CD4-positive, alpha-beta T cell treated with Interleukin-6 for 4 hours (primary cell): ENCODE measurements at regions not wholly inside any gene's neighbourhood (a gene's known extent, or its start where the extent isn't known, plus 50 kb on each side); places are given as distances from the start of the nearest gene placed in this dataset.

Experiments
- DNase-seq: peaks from one replicate; pipeline ENCODE4 v3.0.0-alpha.2; 2020; ENCODE audit warnings: mixed read lengths

DNA sequence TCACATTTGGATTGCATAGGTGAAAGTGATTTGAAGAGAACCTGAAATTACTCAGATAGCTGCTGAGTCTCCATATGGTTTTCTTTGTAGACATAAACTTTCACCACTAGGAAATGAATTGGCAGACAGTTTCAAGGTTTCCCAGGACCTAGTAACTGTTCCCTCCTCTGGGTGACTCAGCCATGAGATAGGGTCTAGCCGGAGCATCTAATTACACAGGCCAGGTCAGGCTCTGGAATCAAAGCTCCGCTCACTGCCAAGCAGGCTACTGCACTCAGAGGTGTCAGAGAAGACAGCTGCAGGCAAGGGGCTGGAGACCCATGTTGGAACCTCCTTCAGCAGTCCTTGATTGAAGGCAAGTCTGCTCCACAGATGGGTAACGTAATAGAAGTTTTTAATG, 429.2 kb downstream of the TNS1 start:
- DNase-seq, result no peak

DNA sequence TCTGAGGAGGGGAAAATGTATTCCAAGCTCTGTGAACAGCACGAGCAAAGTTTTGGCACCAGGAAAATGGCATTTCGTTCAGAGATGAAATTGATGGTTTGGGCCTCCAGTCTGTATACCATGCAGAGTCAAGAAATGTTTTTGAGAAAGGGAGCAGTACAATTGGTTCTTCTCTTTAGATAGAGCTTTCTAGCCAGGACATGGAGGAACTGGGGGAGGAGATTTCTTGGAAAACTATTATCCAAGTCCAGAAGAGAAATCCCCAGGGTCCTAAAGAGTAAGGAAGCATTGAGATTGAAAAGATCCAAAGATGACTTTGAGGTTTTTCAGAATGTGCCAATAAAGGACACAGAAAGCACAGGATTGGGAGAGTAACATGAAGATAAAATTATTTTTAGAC, 432.4 kb downstream of the TNS1 start:
- DNase-seq, result no peak

DNA sequence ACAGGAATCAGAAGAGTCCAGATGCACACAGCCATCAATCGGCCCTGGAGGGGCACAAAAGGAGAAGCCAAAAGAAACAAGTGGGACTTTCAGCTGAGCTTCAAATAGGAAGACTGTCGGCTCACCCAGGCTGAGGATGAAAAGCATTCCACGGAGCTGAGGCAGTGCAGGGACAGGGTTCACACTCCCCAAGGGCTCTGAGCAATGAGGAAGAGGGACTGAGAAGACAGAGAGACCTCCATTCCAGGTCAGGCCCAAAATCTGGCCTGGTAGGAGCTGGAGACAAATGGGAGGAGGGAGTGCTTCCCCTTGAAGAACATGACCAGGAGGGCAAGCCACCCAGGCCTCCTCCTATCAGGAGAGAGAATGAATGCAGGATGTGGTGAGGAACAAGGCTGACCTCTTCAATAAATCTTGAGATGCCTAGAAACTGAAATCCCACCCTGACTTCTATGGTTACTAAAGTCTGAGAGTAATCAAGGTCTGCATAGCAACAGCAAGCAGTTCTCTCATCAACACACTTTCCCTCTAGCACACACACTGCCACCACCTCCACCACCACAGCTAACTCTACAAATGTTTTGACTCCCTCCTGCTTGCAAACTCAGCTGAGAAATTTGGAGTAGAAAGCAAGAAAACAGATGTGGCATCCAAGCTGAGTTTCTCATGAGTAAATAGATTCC, 434.4 kb downstream of the TNS1 start:
- DNase-seq, result no peak

DNA sequence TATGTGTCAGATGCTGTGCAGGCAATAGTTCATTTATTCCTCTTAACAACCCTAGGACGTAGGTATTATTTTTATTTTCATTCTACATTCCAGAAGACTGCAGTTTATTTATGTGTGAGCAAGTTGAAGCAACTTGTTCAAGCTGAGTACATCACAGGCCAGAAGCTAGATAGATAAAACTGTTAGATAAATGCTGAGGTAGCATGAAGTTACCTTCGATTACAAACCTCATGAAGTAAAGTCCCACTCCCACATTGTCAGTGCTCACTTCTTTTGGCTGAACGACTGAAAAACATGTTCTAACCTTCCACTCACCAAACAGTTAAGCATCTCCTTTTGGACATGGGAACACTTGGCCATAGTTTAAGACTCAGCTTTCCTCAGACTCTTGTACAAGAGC, 439.2 kb downstream of the TNS1 start:
- DNase-seq, result no peak

DNA sequence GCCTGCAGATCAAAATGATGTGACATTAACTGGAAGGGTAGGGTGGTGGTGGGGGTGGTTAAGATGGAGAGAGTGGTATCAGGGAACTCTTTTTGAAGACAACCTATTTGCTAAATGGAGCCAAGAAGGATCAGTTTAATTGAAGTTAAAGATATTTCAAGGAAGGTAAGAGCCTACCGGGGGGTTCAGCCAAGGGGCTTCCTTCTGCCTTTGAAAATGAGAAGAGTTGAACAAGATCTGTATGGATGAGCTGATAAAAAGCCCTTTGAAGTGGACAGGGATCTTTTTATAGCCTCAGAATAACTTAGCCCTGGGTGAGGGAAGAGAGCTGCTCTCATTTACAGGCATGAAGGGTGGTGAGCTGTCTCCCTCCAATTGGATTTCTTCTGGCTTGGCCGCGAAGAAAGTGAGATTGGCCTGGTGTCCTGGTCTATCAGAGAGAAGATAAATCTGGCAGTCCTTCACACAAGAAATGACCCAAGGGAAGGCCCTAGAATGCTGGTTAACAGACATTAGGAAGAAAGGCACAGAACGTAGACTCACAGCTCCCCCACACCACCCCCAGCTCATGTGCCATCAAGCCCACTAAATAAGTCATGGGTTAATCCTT, 439.8 kb downstream of the TNS1 start:
- DNase-seq, result no peak

DNA sequence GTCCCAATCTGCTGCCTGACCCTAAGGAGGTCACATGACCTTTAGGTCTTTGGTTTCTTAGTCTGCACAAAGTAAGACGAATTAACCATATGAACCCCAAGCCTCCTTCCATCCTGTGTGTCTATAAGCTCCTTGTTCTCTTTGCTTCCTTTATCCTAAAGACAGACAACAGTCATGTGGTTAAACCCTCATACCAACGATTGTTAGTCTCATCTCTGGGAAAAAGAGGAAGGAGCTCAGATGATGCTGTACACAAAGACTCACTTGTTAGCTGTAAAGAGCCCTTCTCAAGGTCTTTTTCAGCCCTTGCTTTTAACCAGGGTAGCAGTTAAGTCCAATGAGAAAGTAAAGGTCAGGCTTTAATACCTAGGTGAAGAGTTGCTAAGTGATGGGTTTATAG, 443.7 kb downstream of the TNS1 start:
- no peak for DNase-seq

DNA sequence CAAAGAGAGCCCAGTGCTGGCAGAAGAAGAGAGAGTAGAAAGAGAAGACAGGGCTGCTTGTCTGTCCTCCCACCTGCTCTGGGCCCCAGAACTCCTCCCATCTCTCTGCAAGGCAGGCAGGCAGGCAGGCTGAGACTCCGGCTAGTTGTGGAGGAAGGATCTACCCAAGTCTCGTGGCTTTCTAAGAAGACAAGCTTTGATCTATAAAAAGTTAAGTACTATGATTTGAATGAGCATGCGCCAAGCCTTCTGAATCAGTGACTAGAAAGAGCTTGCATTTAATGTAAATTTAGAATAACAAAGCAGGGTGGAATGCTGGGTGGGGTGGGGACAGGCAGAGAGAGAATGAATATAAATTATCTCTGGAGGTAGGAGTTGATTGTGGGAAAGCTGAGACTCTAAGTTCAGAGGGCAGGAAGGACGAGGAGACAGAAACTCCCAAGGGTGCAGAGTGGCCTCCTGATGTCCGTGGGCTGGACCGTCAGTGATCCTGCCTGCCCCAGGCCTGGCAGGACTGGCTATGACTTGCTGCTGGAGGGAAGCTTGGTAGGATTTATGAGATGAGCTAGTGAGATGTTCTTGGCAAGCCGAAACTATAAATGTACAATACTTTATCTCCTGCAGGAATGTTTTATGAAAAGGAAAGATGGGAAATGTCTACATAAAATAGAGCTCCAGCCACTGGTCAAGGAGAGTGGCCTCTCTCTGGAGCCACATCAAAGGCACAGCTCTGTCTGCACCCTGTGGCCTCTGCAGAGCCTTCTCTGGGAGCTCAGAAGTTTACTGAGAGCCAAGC, 447.5 kb downstream of the TNS1 start:
- DNase-seq, result no peak

DNA sequence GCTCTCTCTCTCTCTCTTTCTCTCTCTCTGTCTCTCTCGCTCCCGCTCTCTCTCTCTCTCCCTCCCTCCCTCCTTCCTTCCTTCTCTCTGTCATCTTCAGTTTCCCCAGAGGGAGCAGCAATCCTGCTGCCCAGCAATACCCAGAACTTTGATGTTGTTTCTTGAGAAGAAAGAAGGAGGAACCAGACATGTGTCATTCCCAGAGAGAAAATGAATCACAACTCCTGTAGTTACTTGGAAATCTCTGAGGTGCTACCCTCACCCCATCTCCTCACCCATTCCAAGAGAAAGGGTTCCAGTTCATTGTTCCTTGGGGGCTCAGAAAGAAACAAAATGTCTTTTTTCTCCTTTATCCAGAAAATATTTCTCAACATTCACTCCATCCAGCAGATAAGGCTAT, 449.1 kb downstream of the TNS1 start:
- DNase-seq, result no peak

DNA sequence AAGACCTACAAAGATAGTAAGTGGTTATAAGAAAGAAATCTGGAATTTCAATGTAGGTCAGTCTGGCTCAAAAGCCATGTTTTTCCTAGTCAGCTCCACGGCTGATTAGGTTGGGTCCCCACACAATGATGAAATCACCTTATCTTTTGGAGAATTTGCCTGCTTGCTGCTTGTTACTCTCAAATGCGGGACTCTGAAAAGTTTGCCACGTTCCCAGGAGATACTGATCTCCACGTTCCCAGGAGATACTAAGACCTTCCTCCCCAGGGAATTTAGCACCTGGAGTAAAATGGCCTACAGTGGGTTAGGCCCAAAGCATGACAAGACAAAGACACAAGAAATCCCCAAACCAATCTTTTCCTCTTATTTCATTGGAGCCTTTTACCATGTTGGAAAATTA, 449.6 kb downstream of the TNS1 start:
- no peak for DNase-seq

DNA sequence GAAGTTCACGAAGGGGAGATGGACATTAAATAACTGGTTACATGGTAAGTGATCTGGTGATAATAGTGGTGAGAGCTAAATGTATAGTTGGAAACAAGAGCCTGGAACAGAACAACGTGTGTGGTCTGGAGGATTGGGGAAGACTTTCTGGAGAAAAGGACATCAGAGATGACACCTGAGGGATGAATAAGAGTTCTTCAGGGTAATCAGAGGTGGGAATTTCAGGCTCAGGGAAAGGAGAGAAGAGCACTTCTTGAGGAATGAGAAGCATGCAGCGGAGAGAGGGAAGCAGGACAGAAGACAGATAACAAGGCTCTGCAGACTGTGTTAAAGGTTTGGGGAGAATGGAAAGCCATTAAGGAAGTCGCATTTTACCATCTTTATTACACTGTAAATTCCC, 450.7 kb downstream of the TNS1 start:
- DNase-seq, result no peak

DNA sequence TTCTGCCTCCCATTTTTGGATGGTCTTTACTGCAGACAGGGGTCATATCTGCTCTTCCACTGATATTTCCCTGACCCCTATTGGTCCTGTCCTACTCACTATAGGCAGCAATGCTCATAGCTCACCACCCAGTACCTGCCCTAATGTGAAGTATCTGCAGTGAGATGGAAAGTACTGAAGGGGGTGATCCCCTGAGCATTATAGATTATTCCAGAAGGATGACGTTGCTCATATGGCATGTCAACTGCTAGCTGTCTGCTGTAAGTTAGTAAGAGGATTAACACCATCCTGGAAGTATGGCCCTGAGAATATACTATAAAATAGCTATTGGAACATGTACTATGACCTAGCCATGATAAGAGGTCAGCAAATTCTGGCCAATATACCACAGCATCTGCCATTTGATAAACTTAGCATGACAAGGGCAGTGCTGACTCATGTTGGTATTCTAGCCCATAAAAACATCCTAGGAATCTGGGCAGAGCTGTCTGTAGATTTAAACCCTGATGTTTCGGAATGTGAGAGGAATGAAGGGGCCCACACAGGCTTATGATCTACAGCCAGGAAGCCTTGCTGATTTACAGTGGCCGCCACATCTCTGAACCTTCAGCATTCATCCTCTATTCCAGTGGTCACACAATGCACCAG, 451.4 kb downstream of the TNS1 start:
- DNase-seq, result no peak

DNA sequence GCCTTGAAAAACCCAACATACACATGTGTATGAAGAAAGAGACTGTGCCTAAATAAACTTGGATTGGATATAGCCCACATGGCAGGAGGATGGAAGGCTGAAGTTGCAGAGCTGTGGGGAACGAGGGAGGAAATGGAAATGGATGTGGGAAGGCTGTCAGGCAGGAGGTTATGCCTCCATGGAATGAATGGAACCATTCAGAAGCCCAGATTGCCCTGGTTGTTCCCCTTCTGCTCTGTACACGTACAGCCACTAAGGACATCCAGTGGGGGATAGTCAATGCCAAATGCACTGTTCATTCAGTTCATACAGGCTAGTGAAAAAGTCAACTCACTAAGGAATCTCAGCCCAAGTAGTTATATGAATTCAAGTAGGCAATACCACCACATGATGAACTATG, 463.7 kb downstream of the TNS1 start:
- no peak for DNase-seq

DNA sequence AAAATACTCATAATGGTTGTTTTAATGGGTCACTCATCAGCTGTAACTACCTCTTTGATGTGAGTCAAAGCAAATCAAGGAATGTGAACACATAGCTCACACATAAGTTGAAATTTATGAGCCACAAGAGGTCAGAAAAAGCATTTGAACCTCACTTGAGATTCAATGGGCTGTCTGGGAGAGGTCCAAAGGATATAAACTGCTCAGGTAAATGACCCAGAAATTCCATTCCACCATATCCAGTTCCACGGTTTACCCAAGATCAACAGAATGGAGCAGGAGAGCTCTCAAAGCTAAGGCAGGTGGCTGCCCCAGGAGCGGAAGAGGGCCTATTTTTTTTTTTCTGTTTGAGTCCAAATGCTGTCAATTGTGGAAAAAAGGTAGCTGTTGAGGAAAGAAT, 464.1 kb downstream of the TNS1 start:
- no peak for DNase-seq

DNA sequence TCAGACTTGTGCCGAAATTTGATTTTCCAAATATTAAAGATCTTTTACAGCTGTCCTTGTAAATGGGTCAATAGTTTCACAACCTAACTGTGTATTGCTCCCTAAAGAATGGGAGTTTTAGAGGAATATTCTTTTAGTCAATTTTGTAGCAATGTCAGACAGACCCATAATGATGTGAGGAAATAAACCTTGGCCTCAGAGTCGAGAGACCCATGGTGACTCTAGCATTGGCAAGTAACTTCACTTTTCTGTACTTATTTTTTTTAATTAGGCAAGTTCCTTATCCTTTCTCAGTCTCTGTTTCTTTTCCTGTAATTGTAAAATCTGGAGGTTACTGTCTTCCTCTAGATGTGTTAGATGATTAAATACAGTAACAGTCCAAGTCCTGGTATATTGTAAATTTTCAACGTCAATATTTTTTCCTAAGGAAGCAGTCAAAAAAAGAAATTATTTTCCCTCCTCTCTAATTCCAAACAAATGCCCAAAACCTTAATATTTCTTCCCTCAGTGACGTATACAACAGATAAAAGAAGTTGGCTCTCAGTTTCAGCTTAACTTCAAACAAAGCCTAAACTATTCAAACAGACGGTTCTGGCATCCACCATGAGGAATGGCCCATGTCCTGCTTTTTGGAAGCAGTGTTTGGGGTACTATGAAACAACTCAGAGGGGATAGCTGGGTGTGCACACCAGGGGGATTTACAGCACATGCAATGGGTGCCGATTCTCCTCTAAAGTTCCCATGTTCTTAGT, 466.7 kb downstream of the TNS1 start:
- DNase-seq, result no peak

DNA sequence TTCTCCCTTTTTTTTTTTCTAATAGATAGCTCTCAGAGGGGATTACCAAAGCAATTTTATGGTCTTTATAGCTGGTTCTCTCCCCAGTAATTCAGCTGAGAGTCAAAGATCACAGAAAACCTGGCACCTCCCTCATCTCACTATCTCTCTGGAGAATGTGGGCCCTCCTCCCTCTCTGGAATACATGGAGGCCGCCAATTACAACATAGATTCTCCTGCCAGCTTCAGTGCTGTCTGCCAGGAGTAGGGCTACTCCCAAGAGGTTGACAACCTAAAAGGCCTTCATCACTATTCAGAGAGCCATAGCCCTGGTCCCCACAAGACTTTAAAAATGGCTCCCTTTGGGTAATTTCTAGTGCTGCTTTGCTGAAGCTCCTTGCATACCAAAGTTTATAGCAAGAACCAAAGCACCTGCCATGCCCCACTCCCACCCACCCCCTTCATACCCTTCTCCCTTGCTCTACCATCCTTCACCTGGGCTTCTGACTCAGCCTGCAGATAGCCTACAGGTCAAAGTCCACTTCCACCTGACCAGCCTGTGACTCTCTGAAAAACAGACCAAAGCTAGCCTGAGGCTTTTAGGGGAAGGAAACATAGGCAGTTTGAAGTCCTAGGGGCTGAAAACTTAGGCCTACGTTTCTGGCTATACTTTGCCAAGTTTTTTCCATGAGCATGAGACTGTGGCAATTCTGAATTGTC, 472.3 kb downstream of the TNS1 start:
- no peak for DNase-seq

DNA sequence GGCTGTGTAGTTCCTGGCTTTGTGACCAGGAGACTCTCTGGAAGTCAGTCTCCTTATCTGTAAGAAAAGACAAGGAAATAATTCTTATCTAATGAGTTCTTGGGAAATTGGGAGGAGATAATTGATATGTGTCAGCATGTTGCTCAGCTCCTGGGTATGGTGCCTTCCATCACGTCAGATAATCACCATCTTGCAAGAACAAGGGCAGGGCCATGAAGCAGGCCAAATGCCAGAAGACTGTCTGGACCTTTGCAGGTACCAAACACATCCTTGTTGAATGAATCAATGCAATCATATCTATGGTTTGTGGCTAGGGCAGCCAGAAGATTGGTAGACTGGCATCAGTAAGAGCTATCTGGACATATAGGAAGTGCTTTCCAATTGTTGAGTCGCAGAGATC, 473.5 kb downstream of the TNS1 start:
- no peak for DNase-seq

DNA sequence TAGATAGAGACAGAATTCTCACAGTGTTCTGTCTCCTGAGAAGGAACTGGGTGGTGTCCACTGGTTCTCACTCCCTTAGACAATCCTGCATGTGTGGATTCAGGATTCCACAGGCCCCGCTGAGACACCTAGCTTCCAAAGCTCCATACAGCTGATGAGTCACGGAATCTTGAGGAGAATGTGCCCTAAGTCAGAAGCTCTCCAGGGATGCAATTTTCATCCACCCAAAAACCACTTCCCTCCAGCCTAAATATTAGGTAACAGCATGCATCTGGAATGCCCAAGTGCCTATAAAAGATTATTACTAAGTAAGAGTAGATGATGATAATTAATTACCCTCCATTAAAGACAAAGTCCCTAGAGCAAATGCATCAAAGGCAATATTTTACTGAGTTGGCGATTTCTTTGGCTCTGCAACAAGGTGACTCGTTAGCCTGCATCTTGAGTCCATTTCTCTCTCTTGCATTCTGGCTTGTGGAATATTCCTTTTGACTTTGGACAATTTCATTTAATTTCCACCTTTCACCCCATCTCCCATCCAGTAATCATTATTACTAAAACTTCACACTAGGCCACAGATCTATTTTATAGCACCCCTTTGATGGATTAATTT, 475.1 kb downstream of the TNS1 start:
- no peak for DNase-seq

DNA sequence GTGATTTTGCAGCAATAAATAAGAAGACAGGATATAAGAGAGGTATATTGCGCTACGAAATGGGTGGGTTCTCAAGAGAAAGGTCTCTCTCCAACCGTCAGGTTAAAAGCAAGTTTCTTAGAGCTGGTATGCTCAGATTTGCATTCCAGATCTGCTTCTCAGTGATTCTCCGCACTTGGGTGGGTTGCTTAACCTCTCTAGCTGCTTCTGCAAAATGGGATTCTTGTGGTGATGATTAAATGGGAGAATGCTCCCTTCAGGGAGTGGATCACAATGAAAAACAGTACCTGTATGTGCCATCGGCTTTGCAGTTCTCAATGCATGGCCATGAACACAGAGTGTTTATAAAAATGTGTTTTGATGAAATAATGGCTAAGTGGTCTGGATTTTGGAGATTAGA, 477.7 kb downstream of the TNS1 start:
- no peak for DNase-seq

DNA sequence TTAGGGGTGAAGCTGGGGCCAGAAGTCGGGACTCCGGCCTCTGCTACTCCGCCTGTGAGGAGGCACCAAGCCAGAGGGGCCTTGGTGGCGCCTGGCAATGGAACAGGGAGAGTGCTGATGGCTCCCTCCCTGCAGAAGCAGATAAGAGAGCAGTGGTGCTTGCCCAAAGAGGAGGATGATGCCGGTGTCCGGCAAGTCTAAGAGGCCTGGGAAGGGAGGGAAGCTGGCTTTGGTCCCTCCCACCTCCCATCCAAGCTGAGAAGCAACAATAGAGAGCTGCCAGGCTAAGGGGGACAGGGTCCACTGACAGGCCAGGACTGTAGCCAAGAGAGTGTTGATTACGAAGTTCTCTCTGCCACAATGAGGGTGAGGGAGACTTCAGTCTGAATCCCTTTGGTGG, 479.5 kb downstream of the TNS1 start:
- DNase-seq, result no peak

DNA sequence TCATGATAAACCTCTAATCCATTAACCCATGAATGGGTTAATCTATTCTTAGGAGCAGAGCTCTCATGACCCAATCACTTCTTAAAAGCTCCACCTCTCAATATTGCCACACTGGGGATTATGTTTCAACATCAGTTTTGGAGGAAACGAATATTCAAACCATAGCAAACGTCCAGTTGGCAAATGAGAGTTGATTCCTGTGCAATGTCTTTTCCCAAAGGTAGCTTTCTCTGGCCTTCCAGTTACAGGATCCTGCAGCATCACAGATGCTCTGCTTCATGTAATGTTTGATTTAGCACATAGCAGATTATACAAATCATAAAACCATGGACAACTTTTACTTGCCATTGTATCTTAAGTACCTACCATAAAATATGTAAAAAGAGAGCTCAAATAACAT, 481.0 kb downstream of the TNS1 start:
- DNase-seq, result no peak

DNA sequence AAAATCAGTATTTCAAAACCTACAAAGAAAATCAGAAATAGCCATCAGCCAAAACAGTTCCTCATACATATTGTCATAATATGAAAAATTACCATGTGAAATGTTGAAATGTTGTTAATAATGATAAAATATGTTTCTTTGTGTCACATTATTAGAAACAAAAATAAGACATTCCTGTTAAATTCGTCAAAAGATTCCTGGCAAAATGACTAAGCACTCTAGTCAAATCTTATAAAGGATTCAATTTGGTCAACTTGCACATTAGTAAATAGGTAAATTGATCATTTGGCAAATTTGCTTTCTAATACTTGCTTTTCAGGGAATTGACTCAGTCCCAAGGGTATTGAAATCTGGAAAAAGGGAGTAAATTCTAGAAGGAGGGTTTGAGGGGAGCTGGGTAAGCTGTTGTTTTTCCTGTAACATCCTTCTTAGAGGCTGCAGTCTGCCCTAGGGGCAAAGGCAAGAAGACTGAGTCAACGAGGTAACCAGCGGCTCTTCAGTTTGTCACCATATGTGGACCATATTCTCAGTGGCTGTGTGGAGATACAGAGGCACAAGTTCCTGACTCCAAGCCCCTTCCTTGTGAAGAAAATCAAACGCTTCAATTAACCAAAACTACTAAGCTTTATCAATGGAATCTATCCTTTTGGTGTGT, 482.3 kb downstream of the TNS1 start:
- no peak for DNase-seq
